ENCODE measurements at regions not wholly inside any gene's neighbourhood (a gene's known extent, or its start where the extent isn't known, plus 50 kb on each side); places are given as distances from the start of the nearest gene placed in this dataset.

- peaks cover 5% of the 10 kb centered on the region for H3K9me3 Mint-ChIP-seq
- ChIA-PET POLR2A (no interaction called here), CTCF (no interaction called here)
- H3K4me3 Mint-ChIP-seq = no peak overlapping the region
- H3K36me3 Mint-ChIP-seq (ENCODE audit: low read depth) = no peaks in the 10 kb centered on the region
- H3K27me3 Mint-ChIP-seq = no peaks in the 10 kb centered on the region
- H3K4me1 Mint-ChIP-seq (ENCODE audit: low read depth) = no peaks in the 10 kb centered on the region
- H3K27ac Mint-ChIP-seq = no peak overlapping the region
- DNase-seq (no peak), ATAC-seq (no peak)
- no peak for TF ChIP-seq CTCF (IDR thresholded peaks at IDR 0.05)
- intact Hi-C loops (cut with micrococcal nuclease) = no loop called here
These were observed 882.8 kb upstream of the SOX9 start for GRCh38 chr17:71237903-71238538.

- no peak for ATAC-seq
- POLR2A ChIA-PET = no interaction called here
These were observed 873.3 kb upstream of the SOX9 start for GRCh38 chr17:71247441-71248015.

GRCh38 chr17:71251276-71251675 is 869.5 kb upstream of the SOX9 start:
- Mint-ChIP-seq H3K27me3 (no peaks in the 10 kb centered on the region), H3K27ac (no peak overlapping the region), H3K9me3 (no peaks in the 10 kb centered on the region), H3K4me3 (no peak overlapping the region), H3K36me3 (ENCODE audit: low read depth) (no peaks in the 10 kb centered on the region), H3K4me1 (ENCODE audit: low read depth) (no peaks in the 10 kb centered on the region)
- ChIA-PET CTCF (no interaction called here), POLR2A (no interaction called here)
- intact Hi-C loops (cut with micrococcal nuclease) = no loop called here
- no peak for DNase-seq
- ATAC-seq = no peak
- TF ChIP-seq CTCF (IDR thresholded peaks at IDR 0.05) = no peak

More at GRCh38 chr17:71247441-71248015, 873.3 kb upstream of the SOX9 start:
- CTCF ChIA-PET = no interaction called here
- intact Hi-C loops (cut with micrococcal nuclease) = no loop called here
- no peak for DNase-seq
- TF ChIP-seq CTCF (IDR thresholded peaks at IDR 0.05) = no peak
- Mint-ChIP-seq H3K27me3 (no peaks in the 10 kb centered on the region), H3K27ac (no peak overlapping the region), H3K4me1 (ENCODE audit: low read depth) (no peaks in the 10 kb centered on the region), H3K36me3 (ENCODE audit: low read depth) (no peaks in the 10 kb centered on the region), H3K9me3 (peaks cover 4% of the 10 kb centered on the region), H3K4me3 (no peak overlapping the region)

GRCh38 chr17:71251951-71252350 is 868.9 kb upstream of the SOX9 start:
- Mint-ChIP-seq H3K27ac (no peak overlapping the region), H3K4me1 (ENCODE audit: low read depth) (no peaks in the 10 kb centered on the region), H3K36me3 (ENCODE audit: low read depth) (no peaks in the 10 kb centered on the region), H3K9me3 (no peaks in the 10 kb centered on the region), H3K4me3 (no peak overlapping the region), H3K27me3 (no peaks in the 10 kb centered on the region)
- ChIA-PET CTCF (no interaction called here), POLR2A (no interaction called here)
- TF ChIP-seq CTCF (IDR thresholded peaks at IDR 0.05) = no peak
- ATAC-seq = no peak
- DNase-seq = no peak
- intact Hi-C loops (cut with micrococcal nuclease) = no loop called here

GRCh38 chr17:71252436-71252835 is 868.4 kb upstream of the SOX9 start:
- CTCF ChIA-PET = no interaction called here
- no peaks in the 10 kb centered on the region for H3K36me3 Mint-ChIP-seq (ENCODE audit: low read depth)
- no peak for DNase-seq
- peaks cover 1% of the 10 kb centered on the region for H3K9me3 Mint-ChIP-seq
- intact Hi-C loops (cut with micrococcal nuclease) = no loop called here
- ATAC-seq = no peak
- TF ChIP-seq CTCF (IDR thresholded peaks at IDR 0.05) = no peak
- no peak overlapping the region for H3K27ac Mint-ChIP-seq
- no peaks in the 10 kb centered on the region for H3K4me1 Mint-ChIP-seq (ENCODE audit: low read depth)
- H3K4me3 Mint-ChIP-seq = no peak overlapping the region
- POLR2A ChIA-PET = no interaction called here
- no peaks in the 10 kb centered on the region for H3K27me3 Mint-ChIP-seq

Data from activated CD8-positive, alpha-beta T cell treated with anti-CD3 and anti-CD28 coated beads for 36 hours (primary cell).